Adrenal gland (tissue), 9 donors: ENCODE measurements at regions not wholly inside any gene's neighbourhood (a gene's known extent, or its start where the extent isn't known, plus 50 kb on each side); places are given as distances from the start of the nearest gene placed in this dataset.

Source experiments
- DNase-seq, 7 donors: peaks; one replicate each; pipeline ENCODE4 v3.0.0-alpha.2; 2019 to 2020
- H3K27ac ChIP-seq, 5 donors: fragments of 200-600 bp; sonication (generic) in 4 of 5; 1 replicate in 3 of 5; 2 replicates in 2 of 5; pipeline versions ENCODE4 v1.5.1 to v1.8.0; 2016 to 2020; ENCODE audit warnings: mild to moderate bottlenecking in 1 of 5
- H3K27me3 ChIP-seq: fragments of 200-600 bp; 2 replicates; pipeline ENCODE4 v1.8.0; 2021
- H3K36me3 ChIP-seq, 2 donors: fragments of 200-600 bp; replicated peaks in 1 of 2; 1 replicate in 1 of 2; 2 replicates in 1 of 2; pipeline versions ENCODE4 v1.5.1 to v1.8.0; 2018 to 2022
- H3K4me1 ChIP-seq, 2 donors: fragments of 200-600 bp; replicated peaks in 1 of 2; 1 replicate in 1 of 2; 2 replicates in 1 of 2; pipeline versions ENCODE4 v1.5.1 to v1.8.0; 2018 to 2021
- H3K4me3 ChIP-seq, 4 donors: fragments of 200-600 bp; sonication (generic) in 3 of 4; one replicate each; pipeline ENCODE4 v1.5.1; 2016 to 2018
- H3K9me3 ChIP-seq, 3 donors: fragments of 200-600 bp; sonication (generic) in 1 of 3; replicated peaks in 1 of 3; 1 replicate in 2 of 3; 2 replicates in 1 of 3; pipeline versions ENCODE4 v1.5.1 to v1.8.0; 2016 to 2021
- POLR2A ChIP-seq, 2 donors: fragments of 450-650 bp; IDR thresholded peaks; one replicate each; pipeline ENCODE4 v1.6.1; 2017; ENCODE audit warnings: antibody characterized with exemption in 2 of 2, mild to moderate bottlenecking in 2 of 2, moderate library complexity in 1 of 2
- WGBS, 4 donors: extraction: QIAGEN DNeasy Blood & Tissue Kit in 2 of 4; methylation state at CpG; one replicate each; pipeline versions ENCODE4 v1.1.5 to v1.1.7; 2013 to 2017; 5-methylcytosine and 5-hydroxymethylcytosine counted together
- intact Hi-C, 2 donors: fragments of 100-400 bp; cut with DNase I; formaldehyde crosslinking; loops; one replicate each; pipeline versions ENCODE4 v1.14.1 to v1.15.0; 2022 to 2023
- TF ChIP-seq, protein P1 (sequence below), 6 experiments: fragments of 450-650 bp in 4 of 6; fragments of 200-600 bp in 2 of 6; sonication (generic) in 1 of 6; IDR thresholded peaks; 1 replicate in 5 of 6; 2 replicates in 1 of 6; pipeline versions ENCODE4 v1.5.1 to v1.8.0; 2016 to 2021; ENCODE audit warnings: antibody characterized with exemption in 6 of 6, mild to moderate bottlenecking in 2 of 6, moderate library complexity in 1 of 6
- donor health status: healthy with polysubstance abuse.
- donor health status: Bipolar disorder and iron deficiency.
- donor health status: DM: yes; HTN: yes; CAD: no.
- donor health status: DM: no; HTN: no; CAD: no.
- donor health status: DM: no; HTN: no; CAD: no.

DNA sequence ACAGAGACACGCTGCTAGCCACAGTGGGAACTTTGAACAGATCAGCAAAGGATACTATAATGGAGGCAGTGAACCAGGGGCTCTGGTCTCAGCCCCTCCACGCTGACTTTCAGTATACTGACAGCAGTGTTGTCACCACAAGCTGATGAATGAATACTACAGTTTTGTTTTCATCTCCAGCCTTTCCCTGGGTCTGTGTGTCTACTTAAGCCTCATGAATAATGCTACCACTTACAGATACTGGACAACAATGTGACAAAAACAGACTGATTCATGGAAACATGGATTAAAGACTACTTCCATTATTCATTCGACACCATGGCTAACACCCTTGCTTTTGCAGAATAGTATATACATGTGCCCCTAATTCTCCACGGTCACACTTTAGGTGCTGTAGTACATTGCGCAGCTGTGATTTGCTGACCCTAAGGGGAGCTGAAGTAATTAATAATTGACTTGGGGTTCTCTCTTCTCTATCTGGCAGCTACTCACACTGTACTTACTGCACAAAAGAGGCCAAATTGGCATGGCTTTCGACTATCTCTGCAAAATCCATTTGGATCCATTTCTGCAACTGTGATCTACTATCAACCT, 203.2 kb upstream of the LYPLAL1 start:
- WGBS, 4 donors: 81 to 85% (median 82%) methylated on average over 6 of the region's 6 CpGs
- no peaks in the 10 kb centered on the region for H3K36me3 ChIP-seq
- intact Hi-C loops: no loop called here
- H3K27me3 ChIP-seq: no peaks in the 10 kb centered on the region
- no peak overlapping the region for H3K4me3 ChIP-seq
- peaks cover 0 to 5% (median 0%) of the 10 kb centered on the region in 3 donors for H3K9me3 ChIP-seq
- TF ChIP-seq POLR2A (IDR thresholded peaks at IDR 0.05): no peak
- TF ChIP-seq, protein P1, sequence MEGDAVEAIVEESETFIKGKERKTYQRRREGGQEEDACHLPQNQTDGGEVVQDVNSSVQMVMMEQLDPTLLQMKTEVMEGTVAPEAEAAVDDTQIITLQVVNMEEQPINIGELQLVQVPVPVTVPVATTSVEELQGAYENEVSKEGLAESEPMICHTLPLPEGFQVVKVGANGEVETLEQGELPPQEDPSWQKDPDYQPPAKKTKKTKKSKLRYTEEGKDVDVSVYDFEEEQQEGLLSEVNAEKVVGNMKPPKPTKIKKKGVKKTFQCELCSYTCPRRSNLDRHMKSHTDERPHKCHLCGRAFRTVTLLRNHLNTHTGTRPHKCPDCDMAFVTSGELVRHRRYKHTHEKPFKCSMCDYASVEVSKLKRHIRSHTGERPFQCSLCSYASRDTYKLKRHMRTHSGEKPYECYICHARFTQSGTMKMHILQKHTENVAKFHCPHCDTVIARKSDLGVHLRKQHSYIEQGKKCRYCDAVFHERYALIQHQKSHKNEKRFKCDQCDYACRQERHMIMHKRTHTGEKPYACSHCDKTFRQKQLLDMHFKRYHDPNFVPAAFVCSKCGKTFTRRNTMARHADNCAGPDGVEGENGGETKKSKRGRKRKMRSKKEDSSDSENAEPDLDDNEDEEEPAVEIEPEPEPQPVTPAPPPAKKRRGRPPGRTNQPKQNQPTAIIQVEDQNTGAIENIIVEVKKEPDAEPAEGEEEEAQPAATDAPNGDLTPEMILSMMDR (IDR thresholded peaks at IDR 0.05): no peak
- H3K27ac ChIP-seq: no peak overlapping the region
- H3K4me1 ChIP-seq: no peaks in the 10 kb centered on the region
- DNase-seq: no peak

DNA sequence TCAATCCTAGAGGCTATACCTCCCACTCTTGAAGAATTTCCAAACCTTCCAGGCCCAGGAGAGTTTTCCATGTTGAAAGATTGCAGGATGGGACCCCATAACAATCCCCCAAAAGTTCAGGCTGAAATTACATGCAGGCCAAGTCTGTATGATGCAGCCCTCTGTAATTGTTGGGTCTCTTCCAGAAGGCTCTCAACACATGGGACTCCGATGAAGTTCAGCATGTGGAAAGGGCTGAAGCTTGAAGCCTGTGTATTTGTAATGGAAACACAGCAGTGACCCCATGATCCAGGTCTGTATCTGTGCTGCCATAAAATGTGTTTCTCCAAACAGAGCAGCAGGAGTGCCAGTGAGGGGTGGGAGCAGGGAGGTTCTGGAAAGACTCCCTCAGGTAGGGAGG, 202.5 kb upstream of the LYPLAL1 start:
- DNase-seq: no peak
- 81 to 91% (median 85%) methylated on average over 1 of the region's 1 CpG for WGBS, 4 donors
- no peak overlapping the region for H3K27ac ChIP-seq

DNA sequence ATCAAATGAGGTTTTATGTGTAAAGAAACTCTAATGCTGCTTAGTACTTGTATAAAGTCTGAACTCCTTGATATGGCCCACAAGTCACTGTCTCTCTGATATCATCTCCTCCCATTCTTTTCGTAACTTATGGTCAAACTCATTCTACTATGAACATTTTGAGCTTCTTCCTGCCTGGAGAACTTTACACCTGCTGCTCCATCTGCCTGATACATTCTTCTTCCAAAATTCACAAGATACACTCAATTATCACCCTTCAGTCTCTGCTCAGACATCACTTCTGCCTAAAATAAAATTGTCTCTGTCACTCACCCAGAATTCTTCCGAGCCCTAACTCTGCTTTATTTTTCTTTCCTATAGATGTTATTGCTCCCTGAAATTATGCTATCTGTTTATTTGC, 192.8 kb upstream of the LYPLAL1 start:
- intact Hi-C loops: no loop called here
- Histone ChIP-seq H3K9me3 (no peaks in the 10 kb centered on the region), H3K27ac (no peak overlapping the region), H3K4me1 (no peaks in the 10 kb centered on the region), H3K4me3 (no peak overlapping the region), H3K27me3 (no peaks in the 10 kb centered on the region), H3K36me3 (no peaks in the 10 kb centered on the region)
- WGBS, 4 donors: 81 to 92% (median 84%) methylated on average over 2 of the region's 2 CpGs
- DNase-seq: no peak
- TF ChIP-seq, protein P1 (IDR thresholded peaks at IDR 0.05): no peak

More for the DNA sequence above, 202.5 kb upstream of the LYPLAL1 start:
- TF ChIP-seq POLR2A (IDR thresholded peaks at IDR 0.05): no peak
- TF ChIP-seq, protein P1 (IDR thresholded peaks at IDR 0.05): no peak
- Histone ChIP-seq H3K4me3 (no peak overlapping the region), H3K9me3 (peaks cover 0 to 5% (median 0%) of the 10 kb centered on the region in 3 donors), H3K4me1 (no peaks in the 10 kb centered on the region), H3K36me3 (no peaks in the 10 kb centered on the region), H3K27me3 (no peaks in the 10 kb centered on the region)
- intact Hi-C loops: no loop called here

DNA sequence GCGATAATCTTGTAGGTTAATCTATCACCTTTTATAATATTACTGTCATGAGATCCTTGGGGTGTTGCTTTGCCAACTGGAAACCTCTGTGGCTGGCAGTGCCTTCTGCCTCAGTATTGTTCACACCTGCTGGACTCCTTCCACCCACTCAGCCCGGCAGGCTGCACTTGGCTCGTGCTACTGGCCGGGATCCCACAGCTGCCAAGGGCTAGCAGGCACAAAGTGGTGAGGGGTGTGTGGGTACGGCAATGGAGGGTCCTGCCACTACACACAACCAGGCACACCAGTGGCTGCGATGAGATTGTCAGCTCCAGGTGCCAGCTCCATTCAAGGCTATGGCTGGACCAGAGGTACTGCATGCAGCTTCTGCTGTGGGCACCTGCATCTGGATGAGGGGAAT, 191.2 kb upstream of the LYPLAL1 start:
- WGBS, 4 donors: 70 to 91% (median 90%) methylated on average over 4 to 6 of the region's 6 CpGs
- no peaks in the 10 kb centered on the region for H3K4me1 ChIP-seq
- DNase-seq: no peak
- no peaks in the 10 kb centered on the region for H3K9me3 ChIP-seq
- no peak overlapping the region for H3K4me3 ChIP-seq
- no peak overlapping the region for H3K27ac ChIP-seq
- no peak for TF ChIP-seq POLR2A (IDR thresholded peaks at IDR 0.05)
- TF ChIP-seq, protein P1 (IDR thresholded peaks at IDR 0.05): no peak
- H3K27me3 ChIP-seq: no peaks in the 10 kb centered on the region
- intact Hi-C loops: no loop called here
- no peaks in the 10 kb centered on the region for H3K36me3 ChIP-seq
